DND-41 (cell line): ENCODE measurements at regions not wholly inside any gene's neighbourhood (a gene's known extent, or its start where the extent isn't known, plus 50 kb on each side); places are given as distances from the start of the nearest gene placed in this dataset.
"Not testable (repeated sequence)": the region's sequence is repeated elsewhere in the genome, so short reads cannot be mapped to it uniquely, and the experiment has no call there.

Source experiments
- ATAC-seq: fragments of 200-7000 bp; cut with Tn5 transposase; 3 replicates; pipeline ENCODE4 v1.9.1; 2021; ENCODE audit warnings: low read depth; ENCODE audit not compliant: insufficient read depth
- DNase-seq: peaks from one replicate; pipeline ENCODE4 v3.0.0-alpha.2; 2020
- H2AFZ ChIP-seq: 2 replicates; pipeline ENCODE4 v1.6.0; 2012; ENCODE audit warnings: low read depth, low read length
- H3K27ac ChIP-seq: 2 replicates; pipeline ENCODE4 v1.5.1; 2012; ENCODE audit warnings: low read length, inconsistent platforms
- H3K27me3 ChIP-seq: fragments of 200-600 bp; sonication (generic); 2 replicates; pipeline ENCODE4 v1.6.0; 2012; ENCODE audit warnings: low read length, mild to moderate bottlenecking, inconsistent platforms; ENCODE audit not compliant: insufficient read depth, poor library complexity
- H3K36me3 ChIP-seq: 2 replicates; pipeline ENCODE4 v1.5.1; 2012; ENCODE audit warnings: low read length, inconsistent platforms; ENCODE audit not compliant: insufficient read depth
- H3K4me1 ChIP-seq: 2 replicates; pipeline ENCODE4 v1.5.1; 2012; ENCODE audit warnings: mild to moderate bottlenecking, low read length; ENCODE audit not compliant: insufficient read depth
- H3K4me2 ChIP-seq: 2 replicates; pipeline ENCODE4 v1.6.0; 2012; ENCODE audit warnings: mild to moderate bottlenecking, moderate library complexity, low read length, inconsistent platforms; ENCODE audit not compliant: insufficient read depth
- H3K4me3 ChIP-seq, 2 experiments: fragments of 200-600 bp in 1 of 2; shearing (Covaris generic) in 1 of 2; 2 replicates each; pipeline ENCODE4 v1.5.1; 2012 to 2016; ENCODE audit warnings: inconsistent platforms in 2 of 2, low read length in 2 of 2, mild to moderate bottlenecking in 2 of 2, low read depth in 1 of 2, moderate library complexity in 1 of 2
- H3K79me2 ChIP-seq: 2 replicates; pipeline ENCODE4 v1.6.0; 2012; ENCODE audit warnings: low read length, inconsistent platforms; ENCODE audit not compliant: insufficient read depth
- H3K9ac ChIP-seq: 2 replicates; pipeline ENCODE4 v1.6.0; 2012; ENCODE audit warnings: low read depth, mild to moderate bottlenecking, inconsistent platforms, low read length, moderate library complexity
- H3K9me3 ChIP-seq: 2 replicates; pipeline ENCODE4 v1.5.1; 2012; ENCODE audit warnings: low read length, moderate library complexity, mild to moderate bottlenecking, inconsistent platforms; ENCODE audit not compliant: insufficient read depth, severe bottlenecking
- H4K20me1 ChIP-seq: 2 replicates; pipeline ENCODE4 v1.6.0; 2012; ENCODE audit warnings: low read length; ENCODE audit not compliant: insufficient read depth
- CTCF ChIP-seq: IDR thresholded peaks from 2 replicates; pipeline ENCODE4 v1.5.1; 2012; ENCODE audit warnings: borderline replicate concordance, low read length, moderate library complexity, mild to moderate bottlenecking; ENCODE audit not compliant: poor library complexity, severe bottlenecking; ENCODE audit errors: extremely low read depth
- EZH2 ChIP-seq: IDR thresholded peaks from 3 replicates; pipeline ENCODE4 v1.6.1; 2012; ENCODE audit warnings: borderline replicate concordance, low read depth, mild to moderate bottlenecking, moderate library complexity, low read length, inconsistent platforms; ENCODE audit not compliant: severe bottlenecking

GRCh38 chr1:60916906-60917305 lies 165.5 kb upstream of the NFIA start:
- DNase-seq (no peak), ATAC-seq (no peak)
- no peaks in the 10 kb centered on the region for H3K4me1 ChIP-seq
- no peaks in the 10 kb centered on the region for H4K20me1 ChIP-seq
- no peak overlapping the region for H2AFZ ChIP-seq
- H3K79me2 ChIP-seq: no peaks in the 10 kb centered on the region
- H3K4me2 ChIP-seq: no peak overlapping the region
- H3K4me3 ChIP-seq: no peak overlapping the region
- H3K27me3 ChIP-seq: no peaks in the 10 kb centered on the region
- H3K9ac ChIP-seq: no peak overlapping the region
- no peak overlapping the region for H3K27ac ChIP-seq
- TF ChIP-seq CTCF: no peak
- no peak for TF ChIP-seq EZH2
- no peaks in the 10 kb centered on the region for H3K36me3 ChIP-seq
- H3K9me3 ChIP-seq: no peaks in the 10 kb centered on the region

GRCh38 chr1:60916199-60916598 lies 166.2 kb upstream of the NFIA start:
- ATAC-seq (no peak), DNase-seq (no peak)
- H2AFZ ChIP-seq: no peak overlapping the region
- no peak overlapping the region for H3K4me3 ChIP-seq
- H3K27ac ChIP-seq: no peak overlapping the region
- H3K4me1 ChIP-seq: no peaks in the 10 kb centered on the region
- H3K79me2 ChIP-seq: no peaks in the 10 kb centered on the region
- no peaks in the 10 kb centered on the region for H3K36me3 ChIP-seq
- TF ChIP-seq EZH2: no peak
- no peak for TF ChIP-seq CTCF
- no peak overlapping the region for H3K4me2 ChIP-seq
- H3K9me3 ChIP-seq: no peaks in the 10 kb centered on the region
- H3K9ac ChIP-seq: no peak overlapping the region
- no peaks in the 10 kb centered on the region for H3K27me3 ChIP-seq
- no peaks in the 10 kb centered on the region for H4K20me1 ChIP-seq

- Histone ChIP-seq H3K27me3 (no peaks in the 10 kb centered on the region), H4K20me1 (no peaks in the 10 kb centered on the region), H3K4me3 (no peak overlapping the region), H3K4me2 (no peak overlapping the region), H3K9ac (no peak overlapping the region), H3K4me1 (no peaks in the 10 kb centered on the region), H3K36me3 (no peaks in the 10 kb centered on the region), H2AFZ (no peak overlapping the region), H3K9me3 (no peaks in the 10 kb centered on the region), H3K27ac (no peak overlapping the region), H3K79me2 (no peaks in the 10 kb centered on the region)
- no peak for DNase-seq
- ATAC-seq: no peak
- TF ChIP-seq EZH2 (no peak), CTCF (no peak)
Observed at GRCh38 chr1:60915441-60915840, 166.9 kb upstream of the NFIA start.

GRCh38 chr1:60914982-60915381 lies 167.4 kb upstream of the NFIA start:
- TF ChIP-seq EZH2: no peak
- no peak for TF ChIP-seq CTCF
- H3K27ac ChIP-seq: no peak overlapping the region
- no peak overlapping the region for H3K9ac ChIP-seq
- ATAC-seq: no peak
- no peaks in the 10 kb centered on the region for H3K36me3 ChIP-seq
- H3K79me2 ChIP-seq: no peaks in the 10 kb centered on the region
- DNase-seq: no peak
- no peaks in the 10 kb centered on the region for H4K20me1 ChIP-seq
- H3K4me2 ChIP-seq: no peak overlapping the region
- no peak overlapping the region for H3K4me3 ChIP-seq
- H3K9me3 ChIP-seq: no peaks in the 10 kb centered on the region
- H2AFZ ChIP-seq: no peak overlapping the region
- no peaks in the 10 kb centered on the region for H3K4me1 ChIP-seq
- H3K27me3 ChIP-seq: no peaks in the 10 kb centered on the region

GRCh38 chr1:60913708-60914107 lies 168.7 kb upstream of the NFIA start:
- H2AFZ ChIP-seq, H3K9ac ChIP-seq, H3K9me3 ChIP-seq, H3K27ac ChIP-seq, H3K79me2 ChIP-seq, H3K4me1 ChIP-seq, H3K4me2 ChIP-seq, H4K20me1 ChIP-seq, DNase-seq, H3K4me3 ChIP-seq, ATAC-seq, H3K36me3 ChIP-seq, H3K27me3 ChIP-seq: not testable (repeated sequence)
